Ovary (tissue), 7 donors: ENCODE measurements at regions not wholly inside any gene's neighbourhood (a gene's known extent, or its start where the extent isn't known, plus 50 kb on each side); places are given as distances from the start of the nearest gene placed in this dataset.

Experiments
- DNase-seq, 5 donors: peaks; one replicate each; pipeline ENCODE4 v3.0.0-alpha.2; 2019 to 2020
- H3K27ac ChIP-seq, 2 donors: fragments of 200-600 bp; one replicate each; pipeline versions ENCODE4 v1.5.1 to v1.8.0; 2019 to 2022
- H3K27me3 ChIP-seq: fragments of 200-600 bp; one replicate; pipeline ENCODE4 v1.8.0; 2022
- H3K36me3 ChIP-seq: fragments of 200-600 bp; sonication (generic); one replicate; pipeline ENCODE4 v1.5.1; 2019
- H3K4me1 ChIP-seq: one replicate; pipeline ENCODE4 v1.8.1; 2013; ENCODE audit warnings: mild to moderate bottlenecking, moderate library complexity; ENCODE audit not compliant: insufficient read depth
- H3K4me3 ChIP-seq: fragments of 200-600 bp; sonication (generic); one replicate; pipeline ENCODE4 v1.5.1; 2017
- H3K9me3 ChIP-seq, 2 donors: fragments of 200-600 bp in 1 of 2; sonication (generic) in 1 of 2; one replicate each; pipeline versions ENCODE4 v1.5.1 to v1.8.1; 2013 to 2019; ENCODE audit warnings: mild to moderate bottlenecking in 1 of 2, moderate library complexity in 1 of 2
- CTCF ChIP-seq, 3 donors: fragments of 450-650 bp in 2 of 3; fragments of 200-600 bp in 1 of 3; IDR thresholded peaks; one replicate each; pipeline versions ENCODE4 v1.5.1 to v1.8.0; 2016 to 2022; ENCODE audit warnings: antibody characterized with exemption in 3 of 3, mild to moderate bottlenecking in 1 of 3
- EP300 ChIP-seq: sonication (generic); formaldehyde crosslinking; IDR thresholded peaks from one replicate; pipeline ENCODE4 v1.6.1; 2017; ENCODE audit warnings: antibody characterized with exemption
- POLR2A ChIP-seq: fragments of 450-650 bp; IDR thresholded peaks from one replicate; pipeline ENCODE4 v1.6.1; 2017; ENCODE audit warnings: antibody characterized with exemption, mild to moderate bottlenecking, moderate library complexity
- WGBS, 3 donors: extraction: QIAGEN DNeasy Blood & Tissue Kit in 1 of 3; methylation state at CpG; one replicate each; pipeline versions ENCODE4 v1.1.5 to v1.1.7; 2013 to 2017; 5-methylcytosine and 5-hydroxymethylcytosine counted together
- intact Hi-C, 4 donors: fragments of 100-400 bp; cut with DNase I; formaldehyde crosslinking; loops; one replicate each; pipeline versions ENCODE4 v1.11.0 to v1.15.1; 2022 to 2023
- donor health status: DM: no; HTN: no; CAD: no; lungs with moderate emphysema.
- donor health status: DM: no; HTN: no; CAD: no.
- donor health status: Bipolar disorder and iron deficiency.
- donor health status: DM: no; HTN: no; CAD: no.
- donor health status: DM: yes; HTN: yes; CAD: no.

GRCh38 chr2:212841460-212841859 is 302.9 kb upstream of the ERBB4 start:
- no peak overlapping the region for H3K27ac ChIP-seq
- H3K4me1 ChIP-seq = no peaks in the 10 kb centered on the region
- TF ChIP-seq CTCF (IDR thresholded peaks at IDR 0.05) (no peak), EP300 (no peak), POLR2A (no peak)
- H3K27me3 ChIP-seq = no peaks in the 10 kb centered on the region
- H3K4me3 ChIP-seq = no peak overlapping the region
- intact Hi-C loops = no loop called here
- H3K9me3 ChIP-seq = no peaks in the 10 kb centered on the region
- WGBS, 3 donors = 81 to 87% (median 84%) methylated on average over 8 of the region's 8 CpGs
- no peak for DNase-seq
- H3K36me3 ChIP-seq = no peaks in the 10 kb centered on the region

- intact Hi-C loops = no loop called here
- Histone ChIP-seq H3K4me3 (no peak overlapping the region), H3K27ac (no peak overlapping the region), H3K4me1 (no peaks in the 10 kb centered on the region), H3K27me3 (no peaks in the 10 kb centered on the region), H3K9me3 (peaks cover 0 to 3% of the 10 kb centered on the region in 2 donors), H3K36me3 (no peaks in the 10 kb centered on the region)
- no peak for TF ChIP-seq EP300
- no peak for TF ChIP-seq CTCF (IDR thresholded peaks at IDR 0.05)
- TF ChIP-seq POLR2A = no peak
- 76 to 93% (median 82%) methylated on average over 107 to 109 of the region's 109 CpGs for WGBS, 3 donors
- peak in 2 of 5 donors; percentile 6 to 8 for DNase-seq
These were observed 293.9 kb upstream of the ERBB4 start for GRCh38 chr2:212832211-212833195.

GRCh38 chr2:212831671-212832199 is 293.1 kb upstream of the ERBB4 start:
- H3K27me3 ChIP-seq = no peaks in the 10 kb centered on the region
- 86 to 96% (median 94%) methylated on average over 49 to 50 of the region's 50 CpGs for WGBS, 3 donors
- H3K36me3 ChIP-seq = no peaks in the 10 kb centered on the region
- no peak overlapping the region for H3K27ac ChIP-seq
- intact Hi-C loops = no loop called here
- no peak for TF ChIP-seq POLR2A
- no peak for TF ChIP-seq EP300
- TF ChIP-seq CTCF (IDR thresholded peaks at IDR 0.05) = no peak
- no peak overlapping the region for H3K4me3 ChIP-seq
- DNase-seq = peak in 2 of 5 donors; percentile 12 to 27
- H3K4me1 ChIP-seq = no peaks in the 10 kb centered on the region
- peaks cover 0 to 3% of the 10 kb centered on the region in 2 donors for H3K9me3 ChIP-seq

GRCh38 chr2:212816267-212816666 is 277.7 kb upstream of the ERBB4 start:
- no peak for DNase-seq
- no peaks in the 10 kb centered on the region for H3K27me3 ChIP-seq
- no peaks in the 10 kb centered on the region for H3K9me3 ChIP-seq
- H3K36me3 ChIP-seq = no peaks in the 10 kb centered on the region
- intact Hi-C loops = no loop called here
- H3K4me3 ChIP-seq = no peak overlapping the region
- WGBS, 3 donors = 89 to 92% (median 91%) methylated on average over 2 of the region's 2 CpGs
- no peak overlapping the region for H3K27ac ChIP-seq
- TF ChIP-seq EP300 (no peak), POLR2A (no peak), CTCF (IDR thresholded peaks at IDR 0.05) (no peak)
- no peaks in the 10 kb centered on the region for H3K4me1 ChIP-seq
